ENCODE measurements at regions not wholly inside any gene's neighbourhood (a gene's known extent, or its start where the extent isn't known, plus 50 kb on each side); places are given as distances from the start of the nearest gene placed in this dataset.

- H3K79me2 ChIP-seq (ENCODE audit: low read depth), result no peaks in the 10 kb centered on the region
- no peak for DNase-seq
- no peak overlapping the region for H2AFZ ChIP-seq
- ChIA-PET POLR2A (ENCODE audit: unreplicated experiment) (no interaction called here), CTCF (no interaction called here)
- H3K9me2 ChIP-seq (ENCODE audit: insufficient read depth), result no peaks in the 10 kb centered on the region
- H3K36me3 ChIP-seq (ENCODE audit: low read depth), result no peaks in the 10 kb centered on the region
- no peaks in the 10 kb centered on the region for H3K9me3 ChIP-seq (ENCODE audit: insufficient read depth, low read depth)
- no peaks in the 10 kb centered on the region for H3K4me1 ChIP-seq (replicated peaks; ENCODE audit: insufficient read depth)
- no TSS peak for BruUV-seq (replicated peaks)
- H3K4me3 ChIP-seq, result no peak overlapping the region
- intact Hi-C loops (cut with micrococcal nuclease; ENCODE audit: unreplicated experiment), result no loop called here
- no peak overlapping the region for H3K4me2 ChIP-seq
- no peaks in the 10 kb centered on the region for H3F3A ChIP-seq (ENCODE audit: insufficient read depth, low read depth)
- H3K27ac ChIP-seq, result no peak overlapping the region
- TF ChIP-seq EZH2 (IDR thresholded peaks at IDR 0.05; ENCODE audit: low read depth), result no peak
- TF ChIP-seq, protein P1, sequence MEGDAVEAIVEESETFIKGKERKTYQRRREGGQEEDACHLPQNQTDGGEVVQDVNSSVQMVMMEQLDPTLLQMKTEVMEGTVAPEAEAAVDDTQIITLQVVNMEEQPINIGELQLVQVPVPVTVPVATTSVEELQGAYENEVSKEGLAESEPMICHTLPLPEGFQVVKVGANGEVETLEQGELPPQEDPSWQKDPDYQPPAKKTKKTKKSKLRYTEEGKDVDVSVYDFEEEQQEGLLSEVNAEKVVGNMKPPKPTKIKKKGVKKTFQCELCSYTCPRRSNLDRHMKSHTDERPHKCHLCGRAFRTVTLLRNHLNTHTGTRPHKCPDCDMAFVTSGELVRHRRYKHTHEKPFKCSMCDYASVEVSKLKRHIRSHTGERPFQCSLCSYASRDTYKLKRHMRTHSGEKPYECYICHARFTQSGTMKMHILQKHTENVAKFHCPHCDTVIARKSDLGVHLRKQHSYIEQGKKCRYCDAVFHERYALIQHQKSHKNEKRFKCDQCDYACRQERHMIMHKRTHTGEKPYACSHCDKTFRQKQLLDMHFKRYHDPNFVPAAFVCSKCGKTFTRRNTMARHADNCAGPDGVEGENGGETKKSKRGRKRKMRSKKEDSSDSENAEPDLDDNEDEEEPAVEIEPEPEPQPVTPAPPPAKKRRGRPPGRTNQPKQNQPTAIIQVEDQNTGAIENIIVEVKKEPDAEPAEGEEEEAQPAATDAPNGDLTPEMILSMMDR (conservative IDR thresholded peaks at IDR 0.05), result no peak
- peaks cover 48% of the 10 kb centered on the region for H3K27me3 ChIP-seq (ENCODE audit: insufficient read depth, low read depth)
- H4K20me1 ChIP-seq (ENCODE audit: insufficient read depth), result no peaks in the 10 kb centered on the region
These were observed 55.2 kb upstream of the ACAN start for GRCh38 chr15:88748081-88748480.

DNA sequence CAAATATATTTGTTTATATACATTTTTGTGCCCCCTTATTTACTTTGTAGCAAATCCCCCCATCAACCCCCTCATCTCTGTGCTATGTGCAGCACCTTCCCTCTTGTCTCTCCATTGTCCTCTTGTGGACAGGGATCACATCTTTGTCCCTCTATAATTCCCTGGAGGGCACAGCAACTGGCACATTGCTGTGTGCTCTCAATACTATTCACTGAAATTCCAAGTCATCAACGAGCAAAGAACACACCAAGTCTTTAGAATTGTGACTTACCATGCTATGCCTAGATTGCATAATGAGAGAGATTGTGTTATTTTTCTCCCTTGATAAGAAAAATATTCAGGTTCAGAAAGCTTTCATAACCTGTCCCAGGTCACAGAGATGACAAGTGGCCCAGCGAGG is 54.6 kb upstream of the ACAN start:
- CTCF ChIA-PET, result no interaction called here
- POLR2A ChIA-PET (ENCODE audit: unreplicated experiment), result no interaction called here
- H3K36me3 ChIP-seq (ENCODE audit: low read depth), result no peaks in the 10 kb centered on the region
- intact Hi-C loops (cut with micrococcal nuclease; ENCODE audit: unreplicated experiment), result no loop called here
- no peaks in the 10 kb centered on the region for H3K4me1 ChIP-seq (replicated peaks; ENCODE audit: insufficient read depth)
- H3K27me3 ChIP-seq (ENCODE audit: insufficient read depth, low read depth), result peaks cover 44% of the 10 kb centered on the region
- H3K9me2 ChIP-seq (ENCODE audit: insufficient read depth), result no peaks in the 10 kb centered on the region
- DNase-seq, result no peak
- H3K4me3 ChIP-seq, result no peak overlapping the region
- H3K9me3 ChIP-seq (ENCODE audit: insufficient read depth, low read depth), result no peaks in the 10 kb centered on the region
- no peak overlapping the region for H3K27ac ChIP-seq
- H4K20me1 ChIP-seq (ENCODE audit: insufficient read depth), result no peaks in the 10 kb centered on the region
- no peak overlapping the region for H2AFZ ChIP-seq
- H3F3A ChIP-seq (ENCODE audit: insufficient read depth, low read depth), result no peaks in the 10 kb centered on the region
- BruUV-seq (replicated peaks), result no TSS peak
- H3K79me2 ChIP-seq (ENCODE audit: low read depth), result no peaks in the 10 kb centered on the region
- H3K4me2 ChIP-seq, result no peak overlapping the region
- TF ChIP-seq, protein P1 (conservative IDR thresholded peaks at IDR 0.05), result no peak
- no peak for TF ChIP-seq EZH2 (IDR thresholded peaks at IDR 0.05; ENCODE audit: low read depth)

DNA sequence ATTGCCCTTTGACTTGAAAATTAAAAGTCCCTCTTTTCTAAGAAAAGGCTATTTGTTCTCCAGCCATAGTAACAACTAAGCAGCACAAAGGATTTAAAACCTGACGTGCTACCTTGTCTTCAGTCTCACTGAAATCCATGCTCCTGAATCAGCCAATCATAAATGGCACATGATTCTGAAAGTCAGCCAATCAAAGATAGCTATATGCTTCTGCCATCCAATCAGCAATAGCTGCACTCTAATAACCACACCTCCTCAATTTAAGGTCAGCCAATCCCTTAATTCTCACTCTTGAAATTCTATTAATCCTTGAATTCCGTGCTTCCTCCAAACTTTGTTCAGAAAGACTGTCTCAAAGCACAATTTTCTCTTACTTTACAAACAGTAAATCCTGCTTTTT is 53.5 kb upstream of the ACAN start:
- Histone ChIP-seq H3K36me3 (ENCODE audit: low read depth) (no peaks in the 10 kb centered on the region), H3K4me1 (replicated peaks; ENCODE audit: insufficient read depth) (no peaks in the 10 kb centered on the region), H3K4me2 (no peak overlapping the region), H3K79me2 (ENCODE audit: low read depth) (no peaks in the 10 kb centered on the region), H3K27ac (no peak overlapping the region), H3K27me3 (ENCODE audit: insufficient read depth, low read depth) (peaks cover 43% of the 10 kb centered on the region), H4K20me1 (ENCODE audit: insufficient read depth) (no peaks in the 10 kb centered on the region), H3K4me3 (no peak overlapping the region), H3K9me2 (ENCODE audit: insufficient read depth) (no peaks in the 10 kb centered on the region), H3K9me3 (ENCODE audit: insufficient read depth, low read depth) (no peaks in the 10 kb centered on the region), H2AFZ (no peak overlapping the region), H3F3A (ENCODE audit: insufficient read depth, low read depth) (no peaks in the 10 kb centered on the region)
- ChIA-PET POLR2A (ENCODE audit: unreplicated experiment) (no interaction called here), CTCF (no interaction called here)
- TF ChIP-seq, protein P1 (conservative IDR thresholded peaks at IDR 0.05), result no peak
- TF ChIP-seq EZH2 (IDR thresholded peaks at IDR 0.05; ENCODE audit: low read depth), result no peak
- intact Hi-C loops (cut with micrococcal nuclease; ENCODE audit: unreplicated experiment), result no loop called here
- BruUV-seq (replicated peaks), result no TSS peak
- DNase-seq, result no peak
